ENCODE measurements at regions not wholly inside any gene's neighbourhood (a gene's known extent, or its start where the extent isn't known, plus 50 kb on each side); places are given as distances from the start of the nearest gene placed in this dataset.
A peak's percentile ranks its signal among the peaks of the same experiment; 100 is the strongest.
"Not testable (repeated sequence)": the region's sequence is repeated elsewhere in the genome, so short reads cannot be mapped to it uniquely, and the experiment has no call there.

- no peaks in the 10 kb centered on the region for H4K20me1 ChIP-seq (ENCODE audit: insufficient read depth, low read depth, low read length)
- no peak overlapping the region for H3K4me2 ChIP-seq (ENCODE audit: low read depth, low read length, poor library complexity, severe bottlenecking)
These were observed 1068.5 kb downstream of the BRD1 start for GRCh38 chr22:48758881-48759875.

GRCh38 chr22:48757985-48758561 lies 1069.6 kb downstream of the BRD1 start:
- Histone ChIP-seq H3K36me3 (ENCODE audit: insufficient read depth, low read length) (no peaks in the 10 kb centered on the region), H3K79me2 (ENCODE audit: low read length) (no peaks in the 10 kb centered on the region), H3K9ac (ENCODE audit: low read length) (no peak overlapping the region), H3K4me1 (ENCODE audit: low read length) (no peaks in the 10 kb centered on the region), H3K27ac (ENCODE audit: low read length) (no peak overlapping the region), H3K9me2 (replicated peaks; ENCODE audit: insufficient read depth, low read length) (no peaks in the 10 kb centered on the region), H3K4me2 (ENCODE audit: low read depth, low read length, poor library complexity, severe bottlenecking) (no peak overlapping the region), H3K9me3 (ENCODE audit: low read length) (no peaks in the 10 kb centered on the region), H3K27me3 (ENCODE audit: low read length) (no peaks in the 10 kb centered on the region), H3K4me3 (ENCODE audit: low read length) (no peak overlapping the region), H4K20me1 (ENCODE audit: insufficient read depth, low read depth, low read length) (no peaks in the 10 kb centered on the region), H2AFZ (ENCODE audit: low read length) (no peak overlapping the region)
- DNase-seq = no peak

More at GRCh38 chr22:48758881-48759875, 1068.5 kb downstream of the BRD1 start:
- H3K9me3 ChIP-seq (ENCODE audit: low read length) = no peaks in the 10 kb centered on the region
- H3K9ac ChIP-seq (ENCODE audit: low read length) = no peak overlapping the region
- H3K79me2 ChIP-seq (ENCODE audit: low read length) = no peaks in the 10 kb centered on the region
- no peak overlapping the region for H3K27ac ChIP-seq (ENCODE audit: low read length)
- no peak for DNase-seq
- no peak overlapping the region for H2AFZ ChIP-seq (ENCODE audit: low read length)
- H3K4me1 ChIP-seq (ENCODE audit: low read length) = no peaks in the 10 kb centered on the region
- no peaks in the 10 kb centered on the region for H3K36me3 ChIP-seq (ENCODE audit: insufficient read depth, low read length)
- H3K27me3 ChIP-seq (ENCODE audit: low read length) = no peaks in the 10 kb centered on the region
- H3K9me2 ChIP-seq (replicated peaks; ENCODE audit: insufficient read depth, low read length) = no peaks in the 10 kb centered on the region
- no peak overlapping the region for H3K4me3 ChIP-seq (ENCODE audit: low read length)

- H3K4me3 ChIP-seq (ENCODE audit: low read length) = no peak overlapping the region
- H3K79me2 ChIP-seq (ENCODE audit: low read length) = no peaks in the 10 kb centered on the region
- H3K9me3 ChIP-seq (ENCODE audit: low read length) = no peaks in the 10 kb centered on the region
- H2AFZ ChIP-seq (ENCODE audit: low read length) = no peak overlapping the region
- no peaks in the 10 kb centered on the region for H3K27me3 ChIP-seq (ENCODE audit: low read length)
- H3K27ac ChIP-seq (ENCODE audit: low read length) = no peak overlapping the region
- no peaks in the 10 kb centered on the region for H3K4me1 ChIP-seq (ENCODE audit: low read length)
- no peaks in the 10 kb centered on the region for H3K9me2 ChIP-seq (replicated peaks; ENCODE audit: insufficient read depth, low read length)
- H3K9ac ChIP-seq (ENCODE audit: low read length) = no peak overlapping the region
- H3K4me2 ChIP-seq (ENCODE audit: low read depth, low read length, poor library complexity, severe bottlenecking) = no peak overlapping the region
- H4K20me1 ChIP-seq (ENCODE audit: insufficient read depth, low read depth, low read length) = no peaks in the 10 kb centered on the region
- no peaks in the 10 kb centered on the region for H3K36me3 ChIP-seq (ENCODE audit: insufficient read depth, low read length)
- DNase-seq = peak; percentile 48
These were observed 1070.1 kb downstream of the BRD1 start for GRCh38 chr22:48757581-48757980.

- H3K9me3 ChIP-seq (ENCODE audit: low read length); H3K9me2 ChIP-seq (replicated peaks; ENCODE audit: insufficient read depth, low read length); DNase-seq; H3K27me3 ChIP-seq (ENCODE audit: low read length); H3K4me3 ChIP-seq (ENCODE audit: low read length); H2AFZ ChIP-seq (ENCODE audit: low read length); H3K4me2 ChIP-seq (ENCODE audit: low read depth, low read length, poor library complexity, severe bottlenecking); H3K79me2 ChIP-seq (ENCODE audit: low read length); H3K9ac ChIP-seq (ENCODE audit: low read length); H3K27ac ChIP-seq (ENCODE audit: low read length); H4K20me1 ChIP-seq (ENCODE audit: insufficient read depth, low read depth, low read length); H3K4me1 ChIP-seq (ENCODE audit: low read length); H3K36me3 ChIP-seq (ENCODE audit: insufficient read depth, low read length): not testable (repeated sequence)
These were observed 1070.5 kb downstream of the BRD1 start for GRCh38 chr22:48757135-48757534.

- Histone ChIP-seq H2AFZ (ENCODE audit: low read length) (no peak overlapping the region), H3K4me3 (ENCODE audit: low read length) (no peak overlapping the region), H4K20me1 (ENCODE audit: insufficient read depth, low read depth, low read length) (no peaks in the 10 kb centered on the region), H3K27me3 (ENCODE audit: low read length) (no peaks in the 10 kb centered on the region), H3K4me2 (ENCODE audit: low read depth, low read length, poor library complexity, severe bottlenecking) (no peak overlapping the region), H3K9me2 (replicated peaks; ENCODE audit: insufficient read depth, low read length) (no peaks in the 10 kb centered on the region), H3K4me1 (ENCODE audit: low read length) (no peaks in the 10 kb centered on the region), H3K9ac (ENCODE audit: low read length) (no peak overlapping the region), H3K36me3 (ENCODE audit: insufficient read depth, low read length) (no peaks in the 10 kb centered on the region), H3K79me2 (ENCODE audit: low read length) (no peaks in the 10 kb centered on the region), H3K9me3 (ENCODE audit: low read length) (no peaks in the 10 kb centered on the region), H3K27ac (ENCODE audit: low read length) (no peak overlapping the region)
- DNase-seq = peak; percentile 47
These were observed 1071.2 kb downstream of the BRD1 start for GRCh38 chr22:48756146-48757111.

GRCh38 chr22:48755059-48755949 lies 1072.4 kb downstream of the BRD1 start:
- no peak overlapping the region for H3K27ac ChIP-seq (ENCODE audit: low read length)
- H3K4me3 ChIP-seq (ENCODE audit: low read length) = no peak overlapping the region
- no peaks in the 10 kb centered on the region for H3K79me2 ChIP-seq (ENCODE audit: low read length)
- H3K27me3 ChIP-seq (ENCODE audit: low read length) = no peaks in the 10 kb centered on the region
- no peak overlapping the region for H2AFZ ChIP-seq (ENCODE audit: low read length)
- no peaks in the 10 kb centered on the region for H3K9me3 ChIP-seq (ENCODE audit: low read length)
- no peaks in the 10 kb centered on the region for H3K9me2 ChIP-seq (replicated peaks; ENCODE audit: insufficient read depth, low read length)
- H3K36me3 ChIP-seq (ENCODE audit: insufficient read depth, low read length) = no peaks in the 10 kb centered on the region
- no peak overlapping the region for H3K4me2 ChIP-seq (ENCODE audit: low read depth, low read length, poor library complexity, severe bottlenecking)
- no peak overlapping the region for H3K9ac ChIP-seq (ENCODE audit: low read length)
- H3K4me1 ChIP-seq (ENCODE audit: low read length) = no peaks in the 10 kb centered on the region
- DNase-seq = no peak
- H4K20me1 ChIP-seq (ENCODE audit: insufficient read depth, low read depth, low read length) = no peaks in the 10 kb centered on the region

- Histone ChIP-seq H3K79me2 (ENCODE audit: low read length) (no peaks in the 10 kb centered on the region), H3K9me3 (ENCODE audit: low read length) (no peaks in the 10 kb centered on the region), H3K4me1 (ENCODE audit: low read length) (no peaks in the 10 kb centered on the region), H3K9me2 (replicated peaks; ENCODE audit: insufficient read depth, low read length) (no peaks in the 10 kb centered on the region), H3K9ac (ENCODE audit: low read length) (no peak overlapping the region), H3K27me3 (ENCODE audit: low read length) (no peaks in the 10 kb centered on the region), H3K27ac (ENCODE audit: low read length) (no peak overlapping the region), H3K4me3 (ENCODE audit: low read length) (no peak overlapping the region), H4K20me1 (ENCODE audit: insufficient read depth, low read depth, low read length) (no peaks in the 10 kb centered on the region), H3K36me3 (ENCODE audit: insufficient read depth, low read length) (no peaks in the 10 kb centered on the region), H2AFZ (ENCODE audit: low read length) (no peak overlapping the region), H3K4me2 (ENCODE audit: low read depth, low read length, poor library complexity, severe bottlenecking) (no peak overlapping the region)
- DNase-seq = no peak
These were observed 1073.0 kb downstream of the BRD1 start for GRCh38 chr22:48754611-48755058.

Measured in Karpas-422 (cell line).